Hepatocyte (in vitro differentiated cells): ENCODE measurements at regions not wholly inside any gene's neighbourhood (a gene's known extent, or its start where the extent isn't known, plus 50 kb on each side); places are given as distances from the start of the nearest gene placed in this dataset.

ENCODE experiments used
- DNase-seq: peaks from one replicate; pipeline ENCODE4 v3.0.0-alpha.2; 2016; ENCODE audit warnings: low spot score
- H2AFZ ChIP-seq: fragments of 200-600 bp; sonication (generic); 2 replicates; pipeline ENCODE4 v1.6.0; 2016; ENCODE audit warnings: antibody characterized with exemption, mild to moderate bottlenecking
- H3K27ac ChIP-seq: fragments of 200-600 bp; sonication (generic); 2 replicates; pipeline ENCODE4 v1.5.1; 2016; ENCODE audit warnings: mild to moderate bottlenecking
- H3K27me3 ChIP-seq: fragments of 200-600 bp; sonication (generic); 2 replicates; pipeline ENCODE4 v1.6.1; 2016
- H3K36me3 ChIP-seq: fragments of 200-600 bp; sonication (generic); replicated peaks from 2 replicates; pipeline ENCODE4 v1.5.1; 2016; ENCODE audit warnings: low read depth; ENCODE audit not compliant: insufficient read depth
- H3K4me1 ChIP-seq: fragments of 200-600 bp; sonication (generic); 2 replicates; pipeline ENCODE4 v1.5.1; 2016; ENCODE audit warnings: mild to moderate bottlenecking, moderate library complexity; ENCODE audit not compliant: insufficient read depth
- H3K4me2 ChIP-seq: fragments of 200-600 bp; sonication (generic); 2 replicates; pipeline ENCODE4 v1.6.0; 2016
- H3K4me3 ChIP-seq: fragments of 200-600 bp; sonication (generic); 2 replicates; pipeline ENCODE4 v1.5.1; 2016; ENCODE audit warnings: mild to moderate bottlenecking
- H3K79me2 ChIP-seq: fragments of 200-600 bp; sonication (generic); 2 replicates; pipeline ENCODE4 v1.6.0; 2017; ENCODE audit warnings: mild to moderate bottlenecking
- H3K9me2 ChIP-seq: fragments of 200-600 bp; sonication (generic); replicated peaks from 2 replicates; pipeline ENCODE4 v1.6.0; 2017; ENCODE audit warnings: mild to moderate bottlenecking; ENCODE audit not compliant: insufficient read depth
- H3K9me3 ChIP-seq: fragments of 200-600 bp; sonication (generic); 2 replicates; pipeline ENCODE4 v1.5.1; 2016; ENCODE audit warnings: low read depth, mild to moderate bottlenecking
- H4K20me1 ChIP-seq: fragments of 200-600 bp; sonication (generic); 2 replicates; pipeline ENCODE4 v1.6.0; 2016; ENCODE audit warnings: mild to moderate bottlenecking; ENCODE audit not compliant: insufficient read depth, poor library complexity, severe bottlenecking
- CTCF ChIP-seq: fragments of 200-600 bp; sonication (generic); IDR thresholded peaks from 2 replicates; pipeline ENCODE4 v1.5.1; 2016; ENCODE audit warnings: antibody characterized with exemption, mild to moderate bottlenecking; ENCODE audit not compliant: poor library complexity
- EZH2 ChIP-seq: fragments of 200-600 bp; sonication (generic); IDR thresholded peaks from 2 replicates; pipeline ENCODE4 v1.6.1; 2016; ENCODE audit warnings: antibody characterized with exemption, mild to moderate bottlenecking, borderline replicate concordance
- EZH2phosphoT487 ChIP-seq: fragments of 200-600 bp; sonication (generic); IDR thresholded peaks from one replicate; pipeline ENCODE4 v1.6.1; 2018; ENCODE audit warnings: antibody characterized with exemption, mild to moderate bottlenecking, low read depth, moderate library complexity; ENCODE audit not compliant: unreplicated experiment, severe bottlenecking
- WGBS: methylation state at CpG from one replicate; pipeline ENCODE4 v1.1.6; 2016; ENCODE audit warnings: low lambda C conversion rate; ENCODE audit errors: missing lambda C conversion rate; 5-methylcytosine and 5-hydroxymethylcytosine counted together

GRCh38 chr1:5770981-5771765 lies 221.1 kb downstream of the NPHP4 start:
- peak; percentile 62 for DNase-seq
- Histone ChIP-seq H3K27ac (no peak overlapping the region), H3K9me3 (no peaks in the 10 kb centered on the region), H3K27me3 (peaks cover 3% of the 10 kb centered on the region), H3K4me1 (no peaks in the 10 kb centered on the region), H3K79me2 (no peaks in the 10 kb centered on the region), H2AFZ (peak overlapping the region; percentile 9), H3K4me2 (peak overlapping the region; percentile 67), H3K36me3 (no peaks in the 10 kb centered on the region), H3K4me3 (no peak overlapping the region), H3K9me2 (no peaks in the 10 kb centered on the region), H4K20me1 (no peaks in the 10 kb centered on the region)
- WGBS, result 40% methylated on average over 23 of the region's 23 CpGs
- TF ChIP-seq EZH2phosphoT487 (no peak), CTCF (no peak), EZH2 (no peak)

GRCh38 chr1:5769760-5770159 lies 222.5 kb downstream of the NPHP4 start:
- Histone ChIP-seq H3K36me3 (no peaks in the 10 kb centered on the region), H4K20me1 (no peaks in the 10 kb centered on the region), H3K4me1 (no peaks in the 10 kb centered on the region), H3K27me3 (peaks cover 3% of the 10 kb centered on the region), H2AFZ (no peak overlapping the region), H3K27ac (no peak overlapping the region), H3K9me3 (no peaks in the 10 kb centered on the region), H3K79me2 (no peaks in the 10 kb centered on the region), H3K4me2 (no peak overlapping the region), H3K9me2 (no peaks in the 10 kb centered on the region), H3K4me3 (no peak overlapping the region)
- TF ChIP-seq EZH2phosphoT487 (no peak), EZH2 (no peak), CTCF (no peak)
- 93% methylated on average over 5 of the region's 5 CpGs for WGBS
- no peak for DNase-seq

- WGBS, result 78% methylated on average over 7 of the region's 7 CpGs
- H3K27me3 ChIP-seq, result peaks cover 3% of the 10 kb centered on the region
- no peak overlapping the region for H2AFZ ChIP-seq
These were observed 223.1 kb downstream of the NPHP4 start for GRCh38 chr1:5769146-5769545.

More at GRCh38 chr1:5769146-5769545, 223.1 kb downstream of the NPHP4 start:
- H4K20me1 ChIP-seq, result no peaks in the 10 kb centered on the region
- H3K9me3 ChIP-seq, result no peaks in the 10 kb centered on the region
- no peak for TF ChIP-seq EZH2phosphoT487
- TF ChIP-seq EZH2, result no peak
- no peak for TF ChIP-seq CTCF
- no peaks in the 10 kb centered on the region for H3K4me1 ChIP-seq
- H3K79me2 ChIP-seq, result no peaks in the 10 kb centered on the region
- H3K9me2 ChIP-seq, result no peaks in the 10 kb centered on the region
- DNase-seq, result no peak
- H3K4me2 ChIP-seq, result no peak overlapping the region
- no peaks in the 10 kb centered on the region for H3K36me3 ChIP-seq
- H3K4me3 ChIP-seq, result no peak overlapping the region
- H3K27ac ChIP-seq, result no peak overlapping the region
